Gastroesophageal sphincter (tissue), 3 donors: ENCODE measurements at regions not wholly inside any gene's neighbourhood (a gene's known extent, or its start where the extent isn't known, plus 50 kb on each side); places are given as distances from the start of the nearest gene placed in this dataset.

Experiments
- CTCF ChIP-seq, 4 experiments: fragments of 200-600 bp in 2 of 4; fragments of 450-650 bp in 2 of 4; sonication (generic) in 1 of 4; IDR thresholded peaks; one replicate each; pipeline ENCODE4 v1.5.1; 2017 to 2019; ENCODE audit warnings: antibody characterized with exemption in 4 of 4, mild to moderate bottlenecking in 2 of 4, moderate library complexity in 2 of 4
- EP300 ChIP-seq: sonication (generic); formaldehyde crosslinking; IDR thresholded peaks from one replicate; pipeline ENCODE4 v1.6.1; 2017; ENCODE audit warnings: antibody characterized with exemption, mild to moderate bottlenecking
- POLR2A ChIP-seq, 2 donors: fragments of 450-650 bp; IDR thresholded peaks; one replicate each; pipeline ENCODE4 v1.6.1; 2017; ENCODE audit warnings: antibody characterized with exemption in 2 of 2, mild to moderate bottlenecking in 2 of 2, moderate library complexity in 1 of 2
- POLR2AphosphoS5 ChIP-seq: sonication (generic); formaldehyde crosslinking; IDR thresholded peaks from one replicate; pipeline ENCODE4 v1.6.1; 2017; ENCODE audit warnings: antibody characterized with exemption

GRCh38 chr1:5119366-5120234 is 465.2 kb downstream of the AJAP1 start:
- TF ChIP-seq CTCF (IDR thresholded peaks at IDR 0.05) (no peak), POLR2A (IDR thresholded peaks at IDR 0.05) (no peak), POLR2AphosphoS5 (no peak), EP300 (no peak)
